GM21786 (cell line): ENCODE measurements at regions not wholly inside any gene's neighbourhood (a gene's known extent, or its start where the extent isn't known, plus 50 kb on each side); places are given as distances from the start of the nearest gene placed in this dataset.
A peak's percentile ranks its signal among the peaks of the same experiment; 100 is the strongest.
"Not testable (repeated sequence)": the region's sequence is repeated elsewhere in the genome, so short reads cannot be mapped to it uniquely, and the experiment has no call there.

Experiments
- ATAC-seq: cut with Tn5 transposase; IDR thresholded peaks from one replicate; pipeline ENCODE4 v1.9.1; 2021; ENCODE audit not compliant: unreplicated experiment

- ATAC-seq: no peak
Measured at GRCh38 chr10:26621243-26621888, 76.1 kb upstream of the PDSS1 start.

DNA sequence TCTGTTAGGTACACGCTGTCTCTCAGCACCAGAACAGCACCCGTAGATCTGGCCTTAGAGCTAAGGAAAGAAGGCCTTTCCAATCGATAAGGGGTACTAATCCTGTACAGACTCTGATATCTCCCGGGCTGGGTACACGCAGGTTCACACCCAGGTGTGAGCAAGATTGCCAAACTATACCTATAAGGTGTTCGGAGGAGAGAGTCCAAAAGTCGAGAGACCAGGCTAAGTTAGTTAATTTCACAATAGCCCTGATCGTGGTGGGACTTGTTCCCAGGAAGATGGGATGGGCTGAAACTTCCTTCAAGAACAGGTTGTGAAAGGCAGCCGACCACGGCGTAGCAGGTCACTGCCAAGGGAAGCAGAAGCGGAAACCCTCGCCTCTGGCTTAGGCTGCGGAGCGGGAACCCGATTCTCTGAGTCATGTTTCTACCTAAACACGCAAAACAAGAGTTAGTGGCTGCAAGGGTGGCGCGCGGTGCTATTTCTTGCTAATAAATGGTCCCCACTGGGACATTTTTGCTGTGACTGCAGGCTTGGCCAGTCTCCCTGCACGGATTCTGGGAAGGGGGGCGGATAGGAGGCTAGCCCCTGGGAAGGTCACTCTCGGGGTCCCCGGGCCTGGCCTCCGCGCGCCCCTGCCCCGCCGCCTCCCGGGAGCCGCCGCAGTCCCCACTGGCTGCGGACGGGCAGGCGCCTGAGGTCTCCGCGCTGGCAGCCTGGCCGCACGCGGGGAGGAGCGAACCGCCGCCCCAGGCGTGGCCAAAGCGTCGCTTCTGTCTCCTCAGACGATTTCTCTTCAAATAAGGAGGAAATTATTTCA lies 75.4 kb upstream of the PDSS1 start:
- peak; percentile 46 for ATAC-seq

DNA sequence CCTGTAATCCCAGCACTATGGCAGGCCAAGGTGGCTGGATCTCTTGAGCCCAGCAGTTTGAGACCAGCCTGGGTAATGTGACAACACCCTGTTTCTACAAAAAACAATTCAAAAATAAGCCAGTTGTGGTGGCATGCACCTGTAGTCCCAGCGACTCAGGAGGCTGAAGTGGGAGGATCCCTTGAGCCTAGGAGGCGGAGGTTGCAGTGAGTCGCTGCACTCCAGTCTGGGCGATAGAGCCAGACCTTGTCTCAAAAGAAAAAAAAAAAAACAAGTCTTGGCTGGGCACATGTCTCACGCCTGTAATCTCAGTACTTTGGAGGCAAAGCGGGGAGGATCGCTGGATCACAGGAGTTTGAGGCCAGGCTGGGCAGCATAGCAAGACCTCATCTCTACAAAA lies 74.6 kb upstream of the PDSS1 start:
- ATAC-seq: no peak

GRCh38 chr10:26624006-26624405 lies 73.5 kb upstream of the PDSS1 start:
- ATAC-seq: no peak

DNA sequence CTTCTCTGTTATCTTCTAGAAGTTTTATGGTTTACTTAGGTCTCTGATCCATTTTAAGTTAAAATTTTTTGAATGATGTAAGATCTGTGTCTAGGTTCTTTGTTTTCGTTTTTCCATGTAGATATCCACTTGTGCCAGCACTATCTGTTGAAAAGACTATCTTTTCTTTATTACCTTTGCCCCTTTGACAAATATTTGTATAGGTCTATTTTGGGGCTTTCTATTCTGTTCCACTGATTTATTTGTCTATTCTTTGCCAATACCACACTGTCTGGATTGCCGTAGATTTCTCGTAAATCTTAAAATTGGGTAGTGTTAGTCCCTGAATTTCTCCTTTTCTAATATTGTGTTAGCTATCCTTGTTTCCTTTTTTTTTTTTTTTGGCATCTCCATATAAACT lies 71.4 kb upstream of the PDSS1 start:
- ATAC-seq: no peak

- ATAC-seq: no peak
Measured at GRCh38 chr10:26627324-26627723, 70.2 kb upstream of the PDSS1 start.

DNA sequence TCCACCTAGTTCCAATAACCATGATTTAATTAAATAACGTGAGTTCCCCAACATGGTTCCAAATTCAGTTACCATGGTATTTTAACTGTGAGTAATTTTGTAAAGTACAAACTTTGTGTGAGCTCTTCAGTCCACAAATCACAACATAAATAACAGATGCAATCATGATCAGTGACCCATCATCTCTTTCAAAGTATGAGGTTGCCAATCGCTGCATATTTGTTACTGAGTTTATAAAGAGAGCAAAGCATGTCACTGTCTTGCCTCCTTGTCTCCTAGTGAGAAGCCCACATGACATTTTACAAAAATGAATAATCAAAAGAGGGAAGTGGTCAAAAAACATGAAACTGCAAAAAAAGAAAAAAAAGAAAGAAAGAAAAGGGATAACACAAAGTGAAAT lies 69.1 kb upstream of the PDSS1 start:
- peak; percentile 87 for ATAC-seq

GRCh38 chr10:26632171-26632570 lies 65.3 kb upstream of the PDSS1 start:
- ATAC-seq: not testable (repeated sequence)

DNA sequence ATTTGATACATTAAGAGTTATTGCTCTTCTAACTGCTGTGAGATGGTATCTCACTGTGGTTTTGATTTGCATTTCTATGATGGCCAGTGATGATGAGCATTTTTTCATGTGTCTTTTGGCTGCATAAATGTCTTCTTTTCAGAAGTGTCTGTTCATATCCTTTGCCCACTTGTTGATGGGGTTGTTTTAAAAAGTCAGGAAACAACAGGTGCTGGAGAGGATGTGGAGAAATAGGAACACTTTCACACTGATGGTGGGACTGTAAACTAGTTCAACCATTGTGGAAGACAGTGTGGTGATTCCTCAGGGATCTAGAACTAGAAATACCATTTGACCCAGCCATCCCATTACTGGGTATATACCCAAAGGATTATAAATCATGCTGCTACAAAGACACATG lies 63.4 kb upstream of the PDSS1 start:
- ATAC-seq: not testable (repeated sequence)

- no peak for ATAC-seq
Measured at GRCh38 chr10:26637521-26638275, 59.8 kb upstream of the PDSS1 start.

- no peak for ATAC-seq
Measured at GRCh38 chr10:26640391-26640790, 57.1 kb upstream of the PDSS1 start.

- no peak for ATAC-seq
Measured at GRCh38 chr10:26642896-26643653, 54.4 kb upstream of the PDSS1 start.

DNA sequence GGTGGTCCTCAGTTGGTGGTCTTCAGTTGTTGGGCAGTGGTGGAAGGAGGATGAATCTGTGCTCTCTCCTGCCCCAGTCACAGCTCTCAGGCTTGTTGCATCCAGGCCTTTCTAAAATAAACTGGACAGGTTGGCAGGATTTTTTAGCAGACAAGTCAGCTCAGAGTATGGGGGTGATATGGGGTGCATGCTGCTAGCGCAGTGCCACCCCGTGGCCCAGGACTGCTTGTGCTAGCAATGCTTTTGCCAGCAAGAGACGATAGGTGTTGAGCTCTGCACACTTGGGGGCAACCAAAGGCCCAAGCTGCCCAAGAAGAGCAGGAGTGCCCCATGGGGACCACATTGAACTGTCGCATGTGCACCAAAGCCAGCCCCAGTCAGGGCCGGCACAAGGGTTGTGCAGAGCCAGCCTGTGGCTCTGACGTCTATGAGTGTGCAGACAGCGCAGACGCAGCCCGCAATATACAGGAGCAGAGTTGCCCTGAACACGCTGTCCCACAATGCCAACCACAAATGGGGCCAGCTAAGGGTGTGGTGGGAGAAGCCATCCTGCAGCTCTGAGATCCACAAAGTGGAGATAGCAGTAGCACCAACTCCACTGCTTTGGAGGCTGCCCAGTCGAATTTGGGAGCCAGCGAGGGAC lies 49.8 kb upstream of the PDSS1 start:
- ATAC-seq: no peak
